ENCODE measurements at regions not wholly inside any gene's neighbourhood (a gene's known extent, or its start where the extent isn't known, plus 50 kb on each side); places are given as distances from the start of the nearest gene placed in this dataset.
"Not testable (repeated sequence)": the region's sequence is repeated elsewhere in the genome, so short reads cannot be mapped to it uniquely, and the experiment has no call there.

- intact Hi-C loops (cut with DNase I, micrococcal nuclease), result no loop called here
- ATAC-seq, result no peak
- no peak for DNase-seq
These were observed 133.3 kb upstream of the FSCB start for GRCh38 chr14:44640416-44640815.

GRCh38 chr14:44639781-44640385, 132.8 kb upstream of the FSCB start:
- DNase-seq, result no peak
- ATAC-seq, result no peak
- intact Hi-C loops (cut with DNase I, micrococcal nuclease), result no loop called here

GRCh38 chr14:44634692-44635091, 127.6 kb upstream of the FSCB start:
- intact Hi-C loops (cut with DNase I, micrococcal nuclease), result no loop called here
- no peak for ATAC-seq
- DNase-seq, result no peak

GRCh38 chr14:44626423-44626822, 119.3 kb upstream of the FSCB start:
- ATAC-seq, result peak; percentile 73
- DNase-seq, result no peak
- intact Hi-C loops (cut with DNase I, micrococcal nuclease), result no loop called here

- no peak for ATAC-seq
- intact Hi-C loops (cut with DNase I, micrococcal nuclease), result no loop called here
These were observed 118.0 kb upstream of the FSCB start for GRCh38 chr14:44625098-44625497.

GRCh38 chr14:44620121-44621019, 113.3 kb upstream of the FSCB start:
- DNase-seq (no peak), ATAC-seq (no peak)
- intact Hi-C loops (cut with DNase I, micrococcal nuclease), result no loop called here

More at GRCh38 chr14:44625098-44625497, 118.0 kb upstream of the FSCB start:
- DNase-seq, result no peak

- intact Hi-C loops (cut with DNase I, micrococcal nuclease), result no loop called here
- ATAC-seq, result no peak
These were observed 109.1 kb upstream of the FSCB start for GRCh38 chr14:44616204-44616603.

GRCh38 chr14:44613061-44613712, 106.1 kb upstream of the FSCB start:
- ATAC-seq, result no peak
- intact Hi-C loops (cut with DNase I, micrococcal nuclease), result no loop called here
- DNase-seq, result no peak

More at GRCh38 chr14:44616204-44616603, 109.1 kb upstream of the FSCB start:
- no peak for DNase-seq

GRCh38 chr14:44612002-44612401, 104.9 kb upstream of the FSCB start:
- no peak for DNase-seq
- intact Hi-C loops (cut with DNase I, micrococcal nuclease), result no loop called here
- no peak for ATAC-seq

GRCh38 chr14:44609876-44610510, 102.9 kb upstream of the FSCB start:
- intact Hi-C loops (cut with DNase I, micrococcal nuclease), result no loop called here
- ATAC-seq (no peak), DNase-seq (no peak)

GRCh38 chr14:44609201-44609600, 102.1 kb upstream of the FSCB start:
- no peak for ATAC-seq
- intact Hi-C loops (cut with DNase I, micrococcal nuclease), result no loop called here
- DNase-seq, result no peak

- DNase-seq (no peak), ATAC-seq (no peak)
- intact Hi-C loops (cut with DNase I, micrococcal nuclease), result no loop called here
These were observed 100.6 kb upstream of the FSCB start for GRCh38 chr14:44607701-44608100.

- ATAC-seq (no peak), DNase-seq (no peak)
- intact Hi-C loops (cut with DNase I, micrococcal nuclease), result no loop called here
These were observed 99.5 kb upstream of the FSCB start for GRCh38 chr14:44606576-44606975.

GRCh38 chr14:44601266-44601665, 94.2 kb upstream of the FSCB start:
- ATAC-seq; intact Hi-C loops (cut with DNase I, micrococcal nuclease); DNase-seq: not testable (repeated sequence)

GRCh38 chr14:44589180-44589579, 82.1 kb upstream of the FSCB start:
- intact Hi-C loops (cut with DNase I, micrococcal nuclease), result no loop called here
- ATAC-seq, result no peak

GRCh38 chr14:44586910-44587309, 79.8 kb upstream of the FSCB start:
- DNase-seq (no peak), ATAC-seq (no peak)
- intact Hi-C loops (cut with DNase I, micrococcal nuclease), result no loop called here

More at GRCh38 chr14:44589180-44589579, 82.1 kb upstream of the FSCB start:
- no peak for DNase-seq

- intact Hi-C loops (cut with DNase I, micrococcal nuclease), result no loop called here
- DNase-seq (no peak), ATAC-seq (no peak)
These were observed 69.3 kb upstream of the FSCB start for GRCh38 chr14:44576356-44576755.

GRCh38 chr14:44567997-44568396, 60.9 kb upstream of the FSCB start:
- ATAC-seq (no peak), DNase-seq (no peak)
- intact Hi-C loops (cut with DNase I, micrococcal nuclease), result no loop called here

- no peak for ATAC-seq
- no peak for DNase-seq
- intact Hi-C loops (cut with DNase I, micrococcal nuclease), result no loop called here
These were observed 58.9 kb upstream of the FSCB start for GRCh38 chr14:44565968-44566367.
